ENCODE measurements at regions not wholly inside any gene's neighbourhood (a gene's known extent, or its start where the extent isn't known, plus 50 kb on each side); places are given as distances from the start of the nearest gene placed in this dataset.

DNA sequence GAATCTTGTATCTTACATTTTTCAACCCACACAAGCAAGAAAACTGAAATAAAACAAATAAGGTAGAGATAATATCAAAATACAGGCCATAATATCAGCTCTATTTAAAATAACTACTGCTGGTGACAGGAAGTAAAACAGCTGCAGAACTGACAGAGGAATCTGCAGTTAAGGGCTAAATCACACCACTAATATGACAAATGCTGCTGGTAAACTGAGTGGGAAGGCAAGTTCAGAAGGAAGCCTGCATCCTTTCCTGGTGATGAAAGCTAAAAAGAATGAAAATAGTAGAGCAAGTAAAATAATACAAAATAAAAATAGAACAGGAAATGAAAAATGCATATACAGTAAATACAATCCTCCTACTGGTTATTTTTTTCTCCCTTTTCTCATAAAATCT lies 1293.7 kb upstream of the C9orf72 start:
- TF ChIP-seq, protein P1, sequence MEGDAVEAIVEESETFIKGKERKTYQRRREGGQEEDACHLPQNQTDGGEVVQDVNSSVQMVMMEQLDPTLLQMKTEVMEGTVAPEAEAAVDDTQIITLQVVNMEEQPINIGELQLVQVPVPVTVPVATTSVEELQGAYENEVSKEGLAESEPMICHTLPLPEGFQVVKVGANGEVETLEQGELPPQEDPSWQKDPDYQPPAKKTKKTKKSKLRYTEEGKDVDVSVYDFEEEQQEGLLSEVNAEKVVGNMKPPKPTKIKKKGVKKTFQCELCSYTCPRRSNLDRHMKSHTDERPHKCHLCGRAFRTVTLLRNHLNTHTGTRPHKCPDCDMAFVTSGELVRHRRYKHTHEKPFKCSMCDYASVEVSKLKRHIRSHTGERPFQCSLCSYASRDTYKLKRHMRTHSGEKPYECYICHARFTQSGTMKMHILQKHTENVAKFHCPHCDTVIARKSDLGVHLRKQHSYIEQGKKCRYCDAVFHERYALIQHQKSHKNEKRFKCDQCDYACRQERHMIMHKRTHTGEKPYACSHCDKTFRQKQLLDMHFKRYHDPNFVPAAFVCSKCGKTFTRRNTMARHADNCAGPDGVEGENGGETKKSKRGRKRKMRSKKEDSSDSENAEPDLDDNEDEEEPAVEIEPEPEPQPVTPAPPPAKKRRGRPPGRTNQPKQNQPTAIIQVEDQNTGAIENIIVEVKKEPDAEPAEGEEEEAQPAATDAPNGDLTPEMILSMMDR (IDR thresholded peaks at IDR 0.05), result no peak
- no peak for TF ChIP-seq POLR2A (IDR thresholded peaks at IDR 0.05)

Data from thyroid gland (tissue), 4 donors.